Fibroblast of skin of abdomen (primary cell): ENCODE measurements at regions not wholly inside any gene's neighbourhood (a gene's known extent, or its start where the extent isn't known, plus 50 kb on each side); places are given as distances from the start of the nearest gene placed in this dataset.
"Not testable (repeated sequence)": the region's sequence is repeated elsewhere in the genome, so short reads cannot be mapped to it uniquely, and the experiment has no call there.

Experiments
- DNase-seq: peaks from one replicate; pipeline ENCODE4 v3.0.0-alpha.2; 2013

- no peak for DNase-seq
Observed at GRCh38 chr3:78455166-78455565, 1312.6 kb downstream of the ROBO1 start.

GRCh38 chr3:78455712-78456433, 1311.9 kb downstream of the ROBO1 start:
- DNase-seq = no peak

- DNase-seq = no peak
Observed at GRCh38 chr3:78459796-78460195, 1308.0 kb downstream of the ROBO1 start.

GRCh38 chr3:78462021-78462420, 1305.8 kb downstream of the ROBO1 start:
- DNase-seq = no peak

- DNase-seq = no peak
Observed at GRCh38 chr3:78476076-78476475, 1291.7 kb downstream of the ROBO1 start.

- no peak for DNase-seq
Observed at GRCh38 chr3:78481050-78481449, 1286.7 kb downstream of the ROBO1 start.

- no peak for DNase-seq
Observed at GRCh38 chr3:78483090-78483489, 1284.7 kb downstream of the ROBO1 start.

- DNase-seq = no peak
Observed at GRCh38 chr3:78494851-78495250, 1272.9 kb downstream of the ROBO1 start.

- no peak for DNase-seq
Observed at GRCh38 chr3:78495301-78495700, 1272.5 kb downstream of the ROBO1 start.

GRCh38 chr3:78496501-78496900, 1271.3 kb downstream of the ROBO1 start:
- DNase-seq = no peak

GRCh38 chr3:78497021-78497420, 1270.8 kb downstream of the ROBO1 start:
- no peak for DNase-seq

GRCh38 chr3:78497767-78498166, 1270.0 kb downstream of the ROBO1 start:
- DNase-seq = no peak

GRCh38 chr3:78506061-78506460, 1261.7 kb downstream of the ROBO1 start:
- no peak for DNase-seq

- DNase-seq = peak; percentile 56
Observed at GRCh38 chr3:78506581-78507195, 1261.1 kb downstream of the ROBO1 start.

GRCh38 chr3:78507196-78507984, 1260.4 kb downstream of the ROBO1 start:
- DNase-seq = no peak

GRCh38 chr3:78511840-78512239, 1256.0 kb downstream of the ROBO1 start:
- no peak for DNase-seq

- not testable (repeated sequence) for DNase-seq
Observed at GRCh38 chr3:78512786-78513185, 1255.0 kb downstream of the ROBO1 start.

GRCh38 chr3:78516437-78516836, 1251.4 kb downstream of the ROBO1 start:
- DNase-seq = no peak

GRCh38 chr3:78516937-78517336, 1250.9 kb downstream of the ROBO1 start:
- no peak for DNase-seq

GRCh38 chr3:78517965-78518364, 1249.8 kb downstream of the ROBO1 start:
- no peak for DNase-seq

- peak; percentile 24 for DNase-seq
Observed at GRCh38 chr3:78519281-78519680, 1248.5 kb downstream of the ROBO1 start.

- no peak for DNase-seq
Observed at GRCh38 chr3:78529601-78530000, 1238.2 kb downstream of the ROBO1 start.

- DNase-seq = no peak
Observed at GRCh38 chr3:78540485-78540884, 1227.3 kb downstream of the ROBO1 start.

GRCh38 chr3:78545827-78546226, 1222.0 kb downstream of the ROBO1 start:
- DNase-seq = no peak
